ENCODE measurements at regions not wholly inside any gene's neighbourhood (a gene's known extent, or its start where the extent isn't known, plus 50 kb on each side); places are given as distances from the start of the nearest gene placed in this dataset.
"Not testable (repeated sequence)": the region's sequence is repeated elsewhere in the genome, so short reads cannot be mapped to it uniquely, and the experiment has no call there.

DNA sequence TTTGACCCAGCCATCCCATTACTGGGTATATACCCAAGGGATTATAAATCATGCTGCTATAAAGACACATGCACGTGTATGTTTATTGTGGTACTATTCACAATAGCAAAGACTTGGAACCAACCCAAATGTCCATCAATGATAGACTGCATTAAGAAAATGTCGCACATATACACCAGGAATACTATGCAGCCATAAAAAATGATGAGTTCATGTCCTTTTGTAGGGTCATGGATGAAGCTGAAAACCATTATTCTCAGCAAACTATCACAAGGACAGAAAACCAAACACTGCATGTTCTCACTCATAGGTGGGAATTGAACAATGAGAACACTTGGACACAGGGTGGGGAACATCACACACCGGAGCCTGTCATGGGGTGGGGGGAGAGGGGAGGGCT lies 74.7 kb downstream of the UQCRFS1 start:
- TF ChIP-seq, protein P1, sequence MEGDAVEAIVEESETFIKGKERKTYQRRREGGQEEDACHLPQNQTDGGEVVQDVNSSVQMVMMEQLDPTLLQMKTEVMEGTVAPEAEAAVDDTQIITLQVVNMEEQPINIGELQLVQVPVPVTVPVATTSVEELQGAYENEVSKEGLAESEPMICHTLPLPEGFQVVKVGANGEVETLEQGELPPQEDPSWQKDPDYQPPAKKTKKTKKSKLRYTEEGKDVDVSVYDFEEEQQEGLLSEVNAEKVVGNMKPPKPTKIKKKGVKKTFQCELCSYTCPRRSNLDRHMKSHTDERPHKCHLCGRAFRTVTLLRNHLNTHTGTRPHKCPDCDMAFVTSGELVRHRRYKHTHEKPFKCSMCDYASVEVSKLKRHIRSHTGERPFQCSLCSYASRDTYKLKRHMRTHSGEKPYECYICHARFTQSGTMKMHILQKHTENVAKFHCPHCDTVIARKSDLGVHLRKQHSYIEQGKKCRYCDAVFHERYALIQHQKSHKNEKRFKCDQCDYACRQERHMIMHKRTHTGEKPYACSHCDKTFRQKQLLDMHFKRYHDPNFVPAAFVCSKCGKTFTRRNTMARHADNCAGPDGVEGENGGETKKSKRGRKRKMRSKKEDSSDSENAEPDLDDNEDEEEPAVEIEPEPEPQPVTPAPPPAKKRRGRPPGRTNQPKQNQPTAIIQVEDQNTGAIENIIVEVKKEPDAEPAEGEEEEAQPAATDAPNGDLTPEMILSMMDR (IDR thresholded peaks at IDR 0.05; ENCODE audit: insufficient read depth, low read length) = not testable (repeated sequence)
- TF ChIP-seq POLR2AphosphoS5 (IDR thresholded peaks at IDR 0.05; ENCODE audit: low read depth); GABPA (IDR thresholded peaks at IDR 0.05; ENCODE audit: low read depth); SPI1 (IDR thresholded peaks at IDR 0.05; ENCODE audit: borderline replicate concordance, low read depth): not testable (repeated sequence)
- TF ChIP-seq, protein P2, sequence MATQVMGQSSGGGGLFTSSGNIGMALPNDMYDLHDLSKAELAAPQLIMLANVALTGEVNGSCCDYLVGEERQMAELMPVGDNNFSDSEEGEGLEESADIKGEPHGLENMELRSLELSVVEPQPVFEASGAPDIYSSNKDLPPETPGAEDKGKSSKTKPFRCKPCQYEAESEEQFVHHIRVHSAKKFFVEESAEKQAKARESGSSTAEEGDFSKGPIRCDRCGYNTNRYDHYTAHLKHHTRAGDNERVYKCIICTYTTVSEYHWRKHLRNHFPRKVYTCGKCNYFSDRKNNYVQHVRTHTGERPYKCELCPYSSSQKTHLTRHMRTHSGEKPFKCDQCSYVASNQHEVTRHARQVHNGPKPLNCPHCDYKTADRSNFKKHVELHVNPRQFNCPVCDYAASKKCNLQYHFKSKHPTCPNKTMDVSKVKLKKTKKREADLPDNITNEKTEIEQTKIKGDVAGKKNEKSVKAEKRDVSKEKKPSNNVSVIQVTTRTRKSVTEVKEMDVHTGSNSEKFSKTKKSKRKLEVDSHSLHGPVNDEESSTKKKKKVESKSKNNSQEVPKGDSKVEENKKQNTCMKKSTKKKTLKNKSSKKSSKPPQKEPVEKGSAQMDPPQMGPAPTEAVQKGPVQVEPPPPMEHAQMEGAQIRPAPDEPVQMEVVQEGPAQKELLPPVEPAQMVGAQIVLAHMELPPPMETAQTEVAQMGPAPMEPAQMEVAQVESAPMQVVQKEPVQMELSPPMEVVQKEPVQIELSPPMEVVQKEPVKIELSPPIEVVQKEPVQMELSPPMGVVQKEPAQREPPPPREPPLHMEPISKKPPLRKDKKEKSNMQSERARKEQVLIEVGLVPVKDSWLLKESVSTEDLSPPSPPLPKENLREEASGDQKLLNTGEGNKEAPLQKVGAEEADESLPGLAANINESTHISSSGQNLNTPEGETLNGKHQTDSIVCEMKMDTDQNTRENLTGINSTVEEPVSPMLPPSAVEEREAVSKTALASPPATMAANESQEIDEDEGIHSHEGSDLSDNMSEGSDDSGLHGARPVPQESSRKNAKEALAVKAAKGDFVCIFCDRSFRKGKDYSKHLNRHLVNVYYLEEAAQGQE (IDR thresholded peaks at IDR 0.05; ENCODE audit: insufficient replicate concordance, low read depth) = not testable (repeated sequence)
